Stimulated activated CD4-positive, alpha-beta T cell treated with anti-CD3 and anti-CD28 coated beads, Interleukin-1b, Interleukin-23, amount 100 ng/mL, for 24 hours (primary cell): ENCODE measurements at regions not wholly inside any gene's neighbourhood (a gene's known extent, or its start where the extent isn't known, plus 50 kb on each side); places are given as distances from the start of the nearest gene placed in this dataset.
"Not testable (repeated sequence)": the region's sequence is repeated elsewhere in the genome, so short reads cannot be mapped to it uniquely, and the experiment has no call there.

Source experiments
- DNase-seq, 4 experiments: peaks; one replicate each; pipeline ENCODE4 v3.0.0-alpha.2; 2020; ENCODE audit warnings: low read depth in 4 of 4, low spot score in 1 of 4

GRCh38 chr11:71101606-71102005, 150.8 kb downstream of the SHANK2 start:
- DNase-seq: no peak

- no peak for DNase-seq
Measured at GRCh38 chr11:71101046-71101445, 151.3 kb downstream of the SHANK2 start.

- no peak for DNase-seq
Measured at GRCh38 chr11:71098776-71099175, 153.6 kb downstream of the SHANK2 start.

GRCh38 chr11:71097506-71098240, 154.7 kb downstream of the SHANK2 start:
- no peak for DNase-seq

GRCh38 chr11:71096751-71097388, 155.5 kb downstream of the SHANK2 start:
- DNase-seq: no peak

- no peak for DNase-seq
Measured at GRCh38 chr11:71095294-71095850, 157.0 kb downstream of the SHANK2 start.

GRCh38 chr11:71094296-71095077, 157.9 kb downstream of the SHANK2 start:
- DNase-seq: no peak

- DNase-seq: no peak
Measured at GRCh38 chr11:71093783-71094182, 158.6 kb downstream of the SHANK2 start.

GRCh38 chr11:71091506-71092265, 160.7 kb downstream of the SHANK2 start:
- no peak for DNase-seq

- DNase-seq: no peak
Measured at GRCh38 chr11:71089571-71089970, 162.8 kb downstream of the SHANK2 start.

GRCh38 chr11:71088314-71089215, 163.8 kb downstream of the SHANK2 start:
- DNase-seq: not testable (repeated sequence)

- DNase-seq: no peak
Measured at GRCh38 chr11:71086687-71087258, 165.6 kb downstream of the SHANK2 start.

GRCh38 chr11:71084306-71085012, 167.9 kb downstream of the SHANK2 start:
- no peak for DNase-seq

- DNase-seq: no peak
Measured at GRCh38 chr11:71083105-71083504, 169.3 kb downstream of the SHANK2 start.

GRCh38 chr11:71082454-71082853, 169.9 kb downstream of the SHANK2 start:
- DNase-seq: no peak

- DNase-seq: no peak
Measured at GRCh38 chr11:71081704-71082230, 170.6 kb downstream of the SHANK2 start.

- peak in 3 of 4 experiments; percentile 11 to 37 (median 15) for DNase-seq
Measured at GRCh38 chr11:71080239-71081097, 171.9 kb downstream of the SHANK2 start.

- no peak for DNase-seq
Measured at GRCh38 chr11:71079795-71080194, 172.6 kb downstream of the SHANK2 start.
